ENCODE measurements at regions not wholly inside any gene's neighbourhood (a gene's known extent, or its start where the extent isn't known, plus 50 kb on each side); places are given as distances from the start of the nearest gene placed in this dataset.
"Not testable (repeated sequence)": the region's sequence is repeated elsewhere in the genome, so short reads cannot be mapped to it uniquely, and the experiment has no call there.

DNA sequence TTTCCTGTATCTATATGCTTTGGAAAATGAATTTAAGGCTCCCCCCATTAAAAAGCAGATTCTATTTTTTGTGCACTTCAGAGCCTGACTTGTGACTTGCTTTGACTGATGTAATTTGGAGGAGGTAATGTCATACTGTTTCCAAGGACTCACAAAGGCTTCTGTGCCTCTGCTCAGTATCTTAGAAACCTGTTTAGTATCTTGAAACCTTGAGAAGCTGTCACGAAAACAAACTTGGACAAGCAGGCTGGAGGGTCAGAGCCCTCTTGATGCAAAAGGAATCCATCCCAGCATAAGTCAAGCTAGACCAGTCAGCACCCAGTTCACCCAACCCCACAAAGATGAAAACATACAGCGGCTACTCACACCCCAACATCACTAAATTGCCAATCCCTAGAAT lies 560.0 kb upstream of the PCDH7 start:
- no peak for FAIRE-seq

DNA sequence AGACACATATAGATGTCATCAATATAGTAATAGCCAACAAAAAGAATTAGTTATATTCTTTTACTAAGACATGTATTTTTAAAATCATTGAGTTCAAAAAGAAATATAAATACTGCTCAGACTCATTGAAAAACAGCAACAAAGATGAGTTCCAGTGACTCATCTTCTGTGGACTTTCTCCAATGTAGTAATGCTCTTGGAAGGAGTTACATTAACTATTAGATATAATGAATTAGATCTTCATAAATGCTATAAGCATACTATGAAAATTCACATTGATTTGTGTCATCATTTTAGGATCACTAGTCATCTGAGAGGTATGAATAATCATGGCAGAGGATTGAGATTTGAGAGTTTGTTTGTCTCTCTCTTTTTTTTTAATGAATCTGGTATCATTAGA lies 547.8 kb upstream of the PCDH7 start:
- no peak for FAIRE-seq

DNA sequence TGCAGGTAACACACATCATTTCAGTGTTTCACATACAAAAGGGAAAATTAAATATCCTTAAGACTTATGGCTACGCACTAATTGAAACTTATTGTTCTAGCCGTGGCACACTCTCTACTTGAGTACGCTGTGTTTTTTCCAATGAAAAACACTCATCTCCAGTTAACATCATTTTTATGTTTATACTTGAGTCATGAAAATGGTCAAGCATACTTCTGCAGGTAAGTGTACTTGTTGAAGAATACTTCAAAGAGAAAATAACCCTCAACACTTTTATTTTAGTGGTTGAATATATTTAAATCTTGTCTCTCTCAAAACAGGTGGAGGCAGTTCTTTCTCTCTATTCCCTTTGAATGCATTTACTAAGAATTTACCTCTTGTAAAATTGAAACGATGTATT lies 538.7 kb upstream of the PCDH7 start:
- FAIRE-seq, result no peak

DNA sequence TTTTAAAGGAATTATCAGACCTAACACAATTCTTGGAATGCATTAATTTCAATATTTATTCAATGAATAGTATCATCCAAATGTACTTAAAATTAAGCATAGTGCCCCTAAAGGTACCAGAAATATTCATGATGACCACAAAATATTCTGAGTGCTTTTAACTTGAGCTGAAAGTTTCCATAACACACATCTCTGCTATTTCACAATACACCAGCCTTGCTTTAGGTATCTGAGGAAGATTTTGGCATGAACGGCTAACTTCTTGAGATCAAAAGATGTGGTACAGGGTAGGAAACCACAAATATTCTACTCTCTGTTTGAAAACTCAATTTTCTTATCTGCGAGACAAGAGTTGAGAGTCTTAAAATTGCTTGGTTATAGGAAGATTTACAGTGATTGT lies 538.3 kb upstream of the PCDH7 start:
- FAIRE-seq, result no peak

DNA sequence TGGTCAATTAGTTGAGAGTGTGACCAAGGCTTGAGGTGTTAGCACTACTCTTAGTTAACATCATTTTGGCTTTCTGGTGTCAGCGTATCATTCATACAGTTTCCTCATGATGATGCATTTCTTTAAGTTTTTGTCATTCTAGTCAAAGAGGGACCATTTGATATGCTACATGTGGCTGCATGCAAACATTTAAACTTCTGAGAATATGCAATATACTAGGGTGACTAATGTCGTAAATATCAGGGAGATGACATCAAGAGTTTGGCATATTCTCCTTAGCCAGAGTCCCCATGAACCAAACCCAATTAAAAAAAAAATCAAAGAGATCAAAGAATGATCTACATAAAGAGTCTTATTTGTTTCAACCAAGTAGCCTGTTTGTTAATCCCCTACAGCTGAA lies 537.4 kb upstream of the PCDH7 start:
- FAIRE-seq, result no peak

DNA sequence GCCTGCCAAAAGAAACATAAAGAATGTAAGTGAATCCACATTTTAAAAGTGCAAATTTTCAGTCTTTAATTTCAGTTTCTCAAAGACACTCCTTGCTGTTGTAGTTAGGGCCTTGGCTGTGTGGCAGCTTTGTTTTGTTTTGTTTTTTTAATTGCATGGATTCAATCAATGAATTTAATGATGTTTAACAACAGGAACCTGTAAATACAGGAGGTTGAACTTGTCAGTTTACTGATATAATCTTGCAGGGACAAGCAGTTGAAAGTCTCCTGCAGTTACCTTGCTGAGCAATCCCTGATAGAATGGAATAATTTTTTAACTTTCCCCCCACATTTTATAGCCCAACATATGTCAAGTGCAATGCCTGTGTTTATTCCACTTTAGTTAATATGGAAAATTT lies 528.3 kb upstream of the PCDH7 start:
- FAIRE-seq, result no peak

DNA sequence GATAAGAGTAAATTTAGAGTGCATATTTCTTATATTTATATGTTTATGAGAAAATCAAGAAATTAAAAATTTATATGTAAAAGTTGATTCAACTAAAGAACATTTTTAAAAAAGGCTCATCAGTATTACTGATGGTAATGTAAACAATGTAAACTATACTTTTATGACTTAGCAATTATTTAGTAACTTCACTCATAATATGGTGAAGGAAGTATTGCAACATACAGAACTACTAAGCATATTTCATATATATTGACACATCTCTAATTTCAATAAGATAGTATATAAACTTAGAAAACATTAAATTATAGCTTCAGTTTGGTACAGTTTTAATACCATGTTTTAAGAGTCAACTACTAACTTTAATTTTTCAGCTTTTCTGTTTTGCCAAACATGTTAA lies 512.8 kb upstream of the PCDH7 start:
- FAIRE-seq, result no peak

DNA sequence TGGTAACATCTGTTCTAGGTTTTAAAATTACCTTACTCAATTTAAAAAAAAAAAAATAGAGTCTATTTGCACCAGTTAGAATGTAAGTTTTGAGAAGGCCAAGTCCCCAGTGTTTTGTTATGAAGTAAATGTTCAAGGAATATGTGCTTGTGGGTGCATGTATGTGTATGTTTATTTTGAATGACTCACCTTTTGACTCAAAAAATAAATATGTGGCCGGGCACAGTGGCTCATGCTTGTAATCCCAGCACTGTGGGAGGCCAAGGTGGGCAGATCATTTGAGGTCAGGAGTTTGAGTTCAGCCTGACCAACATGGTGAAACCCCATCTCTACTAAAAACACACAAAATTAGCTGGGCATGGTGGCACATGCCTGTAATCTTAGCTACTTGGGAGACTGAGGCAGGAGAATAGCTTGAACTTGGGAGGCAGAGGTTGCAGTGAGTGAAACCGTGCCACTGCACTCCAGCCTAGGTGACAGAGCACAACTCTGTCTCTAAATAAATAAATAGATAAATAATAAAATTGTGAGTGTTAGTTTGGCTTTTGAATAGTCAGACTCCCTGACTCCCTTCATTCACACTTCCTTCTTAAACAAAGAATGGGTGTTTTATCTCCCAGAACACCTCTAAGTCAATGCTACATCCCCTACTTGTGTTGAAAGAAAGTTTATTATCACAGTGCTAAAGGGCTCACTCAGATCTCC lies 511.3 kb upstream of the PCDH7 start:
- no peak for FAIRE-seq

DNA sequence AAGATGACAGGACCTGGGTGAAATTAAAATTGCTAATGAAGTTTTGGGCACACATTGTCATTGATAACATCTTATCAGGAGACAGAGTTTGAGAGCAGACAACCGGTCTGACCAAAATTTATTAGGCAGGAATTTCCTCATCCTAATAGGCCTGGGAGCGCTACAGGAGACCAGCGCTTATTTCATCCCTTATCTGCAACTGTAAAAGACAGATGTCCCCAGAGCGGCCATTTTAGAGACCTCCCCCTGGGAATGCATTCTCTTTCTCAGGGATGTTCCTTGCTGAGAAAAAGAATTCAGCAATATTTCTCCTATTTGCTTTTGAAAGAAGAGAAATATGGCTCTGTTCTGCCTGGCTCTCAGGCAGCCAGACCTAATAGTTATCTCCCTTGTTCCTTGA lies 504.2 kb upstream of the PCDH7 start:
- FAIRE-seq, result not testable (repeated sequence)

DNA sequence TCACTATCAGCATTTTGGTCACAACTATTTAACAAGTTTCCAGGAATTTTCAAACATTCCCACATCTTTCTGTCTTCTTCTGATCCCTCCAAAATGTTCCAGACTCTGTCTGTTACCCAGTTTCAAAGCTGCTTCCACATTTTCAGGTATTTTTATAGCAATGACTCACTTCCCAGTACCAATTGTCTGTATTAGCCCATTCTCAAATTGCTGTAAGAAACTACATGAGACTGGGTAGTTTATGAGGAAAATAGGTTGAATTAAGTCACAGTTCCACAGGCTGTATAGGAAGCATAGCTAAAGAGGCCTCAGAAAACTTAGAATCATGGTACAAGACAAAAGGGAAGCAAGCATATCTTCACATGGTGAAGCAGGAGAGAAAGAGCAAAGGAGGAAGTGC lies 475.0 kb upstream of the PCDH7 start:
- FAIRE-seq, result no peak

DNA sequence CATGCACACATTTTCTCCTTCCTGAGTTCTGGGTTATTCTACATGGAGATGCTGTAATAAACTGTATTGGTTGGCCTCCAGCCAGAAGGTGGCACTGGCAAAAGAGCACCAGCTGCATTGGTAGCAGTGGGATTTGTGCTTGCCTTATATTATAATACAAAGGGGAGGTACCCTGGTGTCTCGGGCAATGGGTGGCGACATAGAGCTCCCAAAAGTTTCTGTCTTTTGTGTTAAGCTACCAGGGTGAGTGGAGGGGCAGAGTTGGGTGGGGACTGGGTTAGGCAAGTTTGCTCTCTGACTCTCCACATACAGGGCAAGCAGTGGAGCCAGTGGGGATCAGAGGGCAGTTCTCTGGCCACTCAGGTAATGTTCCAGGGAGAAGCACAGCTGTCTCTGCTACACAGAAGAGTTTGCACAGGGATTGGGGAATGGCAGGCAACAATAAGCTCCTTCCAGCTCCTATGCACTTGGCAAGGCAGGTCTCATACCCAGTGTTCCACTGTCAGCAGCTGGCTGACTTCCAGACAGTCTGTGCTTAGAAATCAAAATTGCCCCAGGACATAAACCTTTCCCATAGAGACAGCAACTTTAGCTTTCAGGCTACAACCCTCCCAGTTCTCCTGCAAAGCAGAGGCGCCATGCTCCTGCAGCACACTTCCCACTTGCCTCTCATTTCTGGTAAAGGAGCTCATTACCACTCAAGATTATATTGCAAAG lies 463.9 kb upstream of the PCDH7 start:
- FAIRE-seq, result no peak

DNA sequence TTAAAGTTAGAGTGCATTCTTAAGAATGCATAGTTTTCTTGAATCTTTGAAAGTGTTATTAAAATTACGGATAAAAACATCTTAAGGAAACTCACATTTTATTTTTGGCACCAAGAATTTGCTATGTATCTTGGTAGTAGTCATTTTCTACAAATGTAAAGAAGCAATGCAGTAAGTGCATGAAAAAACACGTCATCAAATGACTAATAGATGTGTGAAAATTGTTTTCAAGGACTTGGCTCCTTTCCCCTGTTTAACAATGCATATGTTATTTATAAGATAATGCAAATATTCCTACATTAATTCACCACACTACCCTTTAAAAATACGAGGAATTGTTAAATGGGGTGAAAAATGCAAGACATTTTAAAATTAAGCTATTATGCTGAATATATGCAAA lies 461.2 kb upstream of the PCDH7 start:
- no peak for FAIRE-seq

DNA sequence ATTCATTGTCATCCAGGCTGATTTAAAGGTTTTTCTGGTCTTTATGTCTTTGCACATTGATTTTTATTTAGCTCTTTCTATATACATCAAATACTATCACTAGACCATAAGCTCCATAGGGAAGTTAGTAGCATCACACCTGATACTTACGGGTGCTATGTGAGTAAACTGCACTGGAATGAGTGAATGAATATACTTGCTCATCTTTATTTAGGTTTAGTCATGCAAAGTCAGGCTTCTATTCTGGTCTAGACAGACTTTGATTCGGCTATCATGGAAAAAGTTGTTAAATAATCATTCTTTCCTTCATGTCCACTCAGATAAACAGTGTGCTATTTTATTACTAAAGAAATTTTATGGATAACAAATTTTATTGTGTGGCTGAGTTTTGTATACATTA lies 457.8 kb upstream of the PCDH7 start:
- FAIRE-seq, result no peak

DNA sequence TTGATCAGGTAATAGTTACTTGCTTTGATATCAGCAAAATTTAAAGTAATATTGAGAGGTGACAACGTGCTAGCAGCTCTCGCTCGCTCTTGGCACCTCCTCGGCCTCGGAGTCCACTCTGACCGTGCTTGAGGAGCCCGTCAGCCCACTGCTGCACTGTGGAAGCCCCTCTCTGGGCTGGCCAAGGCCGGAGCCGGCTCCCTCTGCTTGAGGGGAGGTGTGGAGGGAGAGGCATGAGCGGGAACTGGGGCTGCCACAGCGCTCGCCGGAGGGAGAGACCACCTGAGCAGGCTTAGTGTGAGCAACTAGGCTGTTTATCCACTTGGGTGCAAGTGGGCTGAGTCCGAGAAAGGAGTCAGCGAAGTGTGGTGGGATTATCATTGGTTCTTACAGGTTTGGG lies 455.7 kb upstream of the PCDH7 start:
- no peak for FAIRE-seq

DNA sequence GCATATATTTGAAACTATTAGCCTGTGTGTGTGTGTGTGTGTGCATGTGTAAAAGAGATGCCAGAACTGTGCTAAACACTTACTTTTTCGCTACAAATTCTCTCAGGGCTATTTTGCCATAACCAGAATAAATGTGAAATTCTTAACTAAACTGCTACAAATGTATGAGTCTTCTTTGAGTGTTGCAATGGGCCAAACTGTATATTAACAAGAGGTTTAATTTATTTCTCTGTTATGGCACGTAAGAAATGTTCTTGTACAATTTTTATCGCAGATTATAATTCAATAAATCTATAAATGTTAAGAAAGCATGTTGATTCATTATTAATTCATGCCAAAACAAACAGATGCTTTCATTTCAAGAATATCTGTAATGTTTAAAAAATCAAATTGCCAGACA lies 454.5 kb upstream of the PCDH7 start:
- no peak for FAIRE-seq

DNA sequence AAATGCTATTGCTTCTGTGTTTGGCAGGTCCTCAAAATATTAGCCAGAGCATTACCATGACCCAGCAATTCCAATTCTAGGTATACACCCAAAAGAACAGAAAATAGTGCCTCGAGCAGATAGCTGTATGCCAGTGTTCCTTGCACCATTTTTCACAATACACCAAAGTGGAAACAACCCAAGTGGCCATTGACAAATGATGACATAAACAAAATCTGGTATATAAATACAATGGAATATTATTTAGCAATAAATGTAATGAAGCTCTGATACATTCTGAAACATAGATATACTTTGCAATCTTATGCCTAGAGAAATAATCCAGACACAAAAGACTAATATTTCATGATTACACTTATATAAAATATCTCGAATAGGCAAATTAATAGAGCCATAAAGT lies 451.8 kb upstream of the PCDH7 start:
- no peak for FAIRE-seq

DNA sequence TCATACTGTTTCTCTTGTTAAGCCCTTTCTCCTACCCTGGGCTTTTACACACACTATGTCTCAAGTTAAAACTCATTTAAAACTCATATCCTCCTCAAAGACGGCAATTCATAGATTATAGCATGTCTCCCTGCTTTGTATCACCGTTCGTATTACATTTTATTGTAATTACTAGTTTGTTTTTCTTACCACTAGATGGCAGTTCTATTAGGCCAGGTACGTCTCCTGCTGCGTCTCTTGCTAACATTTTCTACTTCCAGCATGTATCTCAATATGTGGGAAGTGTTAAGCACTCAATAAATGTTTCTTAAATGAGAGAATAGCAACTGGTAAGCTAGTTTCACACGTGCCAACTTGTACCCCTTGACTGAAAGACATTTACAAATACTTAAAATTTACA lies 450.3 kb upstream of the PCDH7 start:
- FAIRE-seq, result no peak

DNA sequence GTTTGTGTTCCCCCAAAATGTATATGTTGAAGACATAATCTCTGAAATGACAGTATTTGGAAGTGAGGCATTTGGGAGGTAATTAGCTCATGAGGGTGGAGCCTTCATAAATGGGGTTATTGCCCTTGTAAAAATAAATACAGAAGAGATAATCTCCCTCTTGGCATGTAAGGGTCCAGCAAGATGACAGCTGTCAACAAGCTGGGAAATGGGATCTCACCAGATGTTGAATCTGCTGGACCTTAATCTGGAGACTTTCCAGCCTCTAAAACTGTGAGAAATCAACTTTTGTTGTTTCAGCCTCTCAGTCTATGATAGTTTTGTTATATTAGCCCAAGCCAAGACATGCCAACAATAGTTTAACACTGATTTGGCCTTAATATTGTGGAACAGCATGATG lies 438.2 kb upstream of the PCDH7 start:
- no peak for FAIRE-seq

DNA sequence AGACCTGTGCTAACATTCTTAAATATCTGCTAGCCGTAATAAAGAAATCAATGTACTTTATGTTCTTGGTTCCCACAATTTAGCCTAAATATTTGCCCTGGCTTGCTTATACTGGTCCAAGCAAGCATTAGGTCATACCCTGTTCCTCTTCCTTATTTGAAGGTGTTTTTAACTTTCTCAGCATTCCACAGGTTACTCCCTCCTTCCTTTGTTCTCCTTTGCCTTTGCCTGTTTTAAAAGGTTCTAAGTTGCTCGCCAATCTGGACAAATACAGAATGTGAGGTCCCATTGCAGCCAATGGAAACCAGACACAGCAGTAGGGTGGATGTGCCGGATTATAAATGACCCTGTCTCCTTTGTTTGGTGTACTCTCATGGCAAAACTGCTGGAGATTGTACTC lies 436.8 kb upstream of the PCDH7 start:
- FAIRE-seq, result no peak

DNA sequence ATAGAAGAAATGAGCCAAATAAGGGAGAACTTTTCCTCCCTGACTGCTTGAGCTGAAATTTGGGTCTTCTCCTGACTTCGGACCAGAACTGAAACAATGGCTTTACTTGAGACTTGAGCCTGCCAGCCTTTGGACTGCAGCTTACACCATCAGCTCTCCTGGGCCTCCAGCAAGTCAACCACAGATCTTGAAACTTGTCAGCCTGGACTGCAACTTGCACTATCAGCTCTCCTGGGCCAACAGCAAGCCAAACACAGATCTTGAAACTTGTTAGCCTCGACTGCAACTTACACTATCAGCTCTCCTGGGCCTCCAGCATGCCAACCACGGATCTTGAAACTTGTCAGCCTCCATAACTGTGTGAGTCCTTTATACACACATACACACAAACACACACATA lies 425.9 kb upstream of the PCDH7 start:
- FAIRE-seq, result no peak

DNA sequence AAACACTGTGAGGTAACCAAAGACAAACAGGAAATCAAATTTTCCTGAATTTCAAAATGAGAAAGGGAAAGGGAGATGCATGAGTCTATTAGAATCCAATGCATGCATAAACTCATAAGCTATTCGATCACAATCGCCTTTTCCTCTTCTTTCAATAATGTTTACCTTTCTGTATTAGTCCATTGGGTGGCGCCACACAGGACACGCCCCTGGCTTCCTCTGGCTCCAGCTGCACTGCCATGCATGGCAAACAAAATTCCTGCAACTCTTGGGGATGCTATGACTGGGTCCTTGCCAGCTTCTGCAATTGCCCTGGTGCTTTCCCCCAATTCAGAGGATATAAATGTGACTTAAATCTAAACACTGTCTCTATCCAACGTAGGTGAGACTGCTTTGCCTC lies 424.5 kb upstream of the PCDH7 start:
- no peak for FAIRE-seq

DNA sequence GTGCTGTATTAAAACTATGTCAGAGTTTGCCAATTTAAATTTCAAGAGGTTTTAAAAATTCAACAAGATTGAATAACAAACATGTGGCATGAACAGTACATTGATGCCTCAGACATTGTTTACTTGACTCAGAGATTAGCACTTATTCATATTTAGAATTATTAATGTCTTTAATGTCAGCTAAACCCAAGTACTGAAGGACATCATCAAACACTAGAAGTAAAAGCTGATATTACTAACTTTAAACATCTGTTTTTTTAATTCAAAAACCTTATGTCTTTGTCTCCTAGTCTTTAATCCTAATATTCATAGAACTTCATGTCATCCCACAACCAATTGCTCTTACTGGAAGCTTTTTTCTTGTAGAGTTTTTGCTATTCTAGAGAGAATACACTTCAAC lies 406.2 kb upstream of the PCDH7 start:
- no peak for FAIRE-seq

DNA sequence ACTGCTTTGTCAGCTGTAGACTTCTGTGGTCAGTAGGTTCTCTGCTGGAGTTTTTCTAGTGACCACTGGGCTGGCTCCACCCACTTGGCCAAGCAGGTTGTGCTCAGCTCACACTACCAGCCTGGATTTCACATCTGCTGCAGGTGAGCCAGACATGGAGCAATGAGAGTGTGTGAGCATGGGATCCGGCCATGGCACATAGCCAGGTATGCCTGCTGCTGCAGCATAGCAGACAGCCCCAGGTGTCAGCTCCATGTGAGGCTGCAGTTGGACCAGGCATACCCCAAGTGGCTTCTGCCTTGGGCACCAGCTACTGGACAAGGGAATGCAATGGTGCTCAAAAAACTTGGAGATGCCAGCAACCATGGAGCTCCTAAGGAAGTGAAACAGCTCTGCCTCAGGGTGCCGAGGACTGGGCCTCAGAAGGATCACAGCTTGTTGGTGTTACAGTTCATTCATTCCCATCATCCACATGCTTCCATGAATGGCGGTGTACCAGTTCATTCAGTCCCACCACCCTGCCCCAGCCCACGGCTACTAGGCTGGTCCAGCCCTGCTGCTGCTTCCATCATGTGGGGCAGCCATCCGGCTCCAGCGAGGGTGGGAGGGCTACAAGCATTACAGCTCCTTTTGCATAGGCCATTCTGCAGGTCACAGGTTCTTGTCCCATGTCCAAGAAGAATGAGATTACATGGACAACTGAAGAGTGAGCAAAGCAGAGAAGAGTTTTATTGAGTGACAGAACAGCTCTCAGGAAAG lies 389.1 kb upstream of the PCDH7 start:
- no peak for FAIRE-seq

DNA sequence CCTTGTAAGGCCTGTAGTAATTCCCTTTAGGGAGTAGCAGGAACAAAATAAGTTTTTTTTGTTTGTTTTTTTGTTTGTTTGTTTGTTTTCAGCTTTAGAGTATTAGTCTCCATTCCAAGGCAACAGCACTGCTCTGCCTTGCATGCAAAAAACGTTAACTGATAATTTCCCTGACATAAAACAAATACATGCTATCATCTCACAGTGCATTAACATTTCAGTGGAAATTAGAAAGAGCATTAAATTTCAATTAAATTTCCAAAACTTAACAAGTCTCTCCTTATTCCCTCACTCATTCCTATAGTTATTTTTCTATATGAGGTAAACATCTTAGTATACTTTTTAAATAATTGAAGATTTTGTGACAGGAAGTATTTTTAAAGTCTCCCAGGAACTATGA lies 378.4 kb upstream of the PCDH7 start:
- no peak for FAIRE-seq
